H1 (cell line): ENCODE measurements at regions not wholly inside any gene's neighbourhood (a gene's known extent, or its start where the extent isn't known, plus 50 kb on each side); places are given as distances from the start of the nearest gene placed in this dataset.

Source experiments
- CTCF ChIA-PET: fragments of 300-600 bp; sonication (Branson Sonifier 250); formaldehyde crosslinking; loops from one replicate; lab custom pipeline; 2021; ENCODE audit not compliant: partially characterized antibody; lab: Charles Lee
- POLR2A ChIA-PET: fragments of 300-600 bp; sonication (Branson Sonifier 250); formaldehyde crosslinking; loops from one replicate; lab custom pipeline; 2021; ENCODE audit warnings: inconsistent platforms; ENCODE audit not compliant: partially characterized antibody; lab: Charles Lee
- DNase-seq, 2 experiments: peaks; one replicate each; pipeline versions ENCODE4 v3.0.0 to v3.0.0-alpha.2; 2010 to 2022; ENCODE audit warnings: low spot score in 2 of 2, low read depth in 1 of 2, mixed read lengths in 1 of 2
- FAIRE-seq: peaks from 2 replicates; lab custom pipeline; 2011; peaks lifted over from hg19 to GRCh38; lab: Jason Lieb, UNC
- H2AFZ ChIP-seq: 2 replicates; pipeline ENCODE4 v1.8.1; 2012; ENCODE audit warnings: low read length, inconsistent platforms
- H2AK5ac ChIP-seq: 2 replicates; pipeline ENCODE4 v1.6.1; 2013; ENCODE audit warnings: low read depth, low read length
- H2BK120ac ChIP-seq: replicated peaks from 2 replicates; pipeline ENCODE3; 2013; ENCODE audit warnings: low read depth, low read length, inconsistent platforms
- H2BK12ac ChIP-seq: 2 replicates; pipeline ENCODE4 v1.6.1; 2013; ENCODE audit warnings: low read depth, low read length
- H2BK15ac ChIP-seq: 2 replicates; pipeline ENCODE4 v1.6.1; 2013; ENCODE audit warnings: low read length
- H2BK20ac ChIP-seq: 2 replicates; pipeline ENCODE4 v1.6.1; 2013; ENCODE audit warnings: low read length
- H2BK5ac ChIP-seq: 2 replicates; pipeline ENCODE4 v1.6.1; 2013; ENCODE audit warnings: low read depth, low read length
- H3K14ac ChIP-seq: 2 replicates; pipeline ENCODE4 v1.6.1; 2013; ENCODE audit warnings: inconsistent platforms; ENCODE audit not compliant: insufficient read length
- H3K18ac ChIP-seq: 2 replicates; pipeline ENCODE4 v1.6.1; 2013; ENCODE audit warnings: low read length; ENCODE audit errors: extremely low read depth
- H3K23ac ChIP-seq: 2 replicates; pipeline ENCODE4 v1.6.1; 2013; ENCODE audit warnings: inconsistent platforms; ENCODE audit not compliant: insufficient read length
- H3K23me2 ChIP-seq: 2 replicates; pipeline ENCODE4 v1.6.1; 2013; ENCODE audit warnings: low read depth, low read length
- H3K27ac ChIP-seq: 2 replicates; pipeline ENCODE4 v1.6.1; 2011; ENCODE audit warnings: low read depth, low read length, inconsistent platforms
- H3K27me3 ChIP-seq, 4 experiments: replicated peaks in 1 of 4; 1 replicate in 1 of 4; 2 replicates in 3 of 4; pipeline versions ENCODE4 v1.6.1 to v1.8.1; 2011 to 2013; ENCODE audit warnings: low read length in 3 of 4, mild to moderate bottlenecking in 3 of 4, inconsistent platforms in 2 of 4, mixed read lengths in 2 of 4, moderate library complexity in 1 of 4; ENCODE audit not compliant: control insufficient read depth in 3 of 4, insufficient read depth in 3 of 4; ENCODE audit errors: extremely low read depth in 1 of 4
- H3K36me3 ChIP-seq, 4 experiments: 2 replicates each; pipeline versions ENCODE4 v1.6.1 to v1.8.1; 2011 to 2013; ENCODE audit warnings: mild to moderate bottlenecking in 4 of 4, low read length in 3 of 4, moderate library complexity in 2 of 4, control low read depth in 1 of 4, inconsistent platforms in 1 of 4; ENCODE audit not compliant: insufficient read depth in 4 of 4, control insufficient read depth in 2 of 4
- H3K4ac ChIP-seq: replicated peaks from 2 replicates; pipeline ENCODE3; 2013; ENCODE audit warnings: low read length, low read depth, mixed read lengths, inconsistent platforms; ENCODE audit not compliant: insufficient read length
- H3K4me1 ChIP-seq, 4 experiments: replicated peaks in 1 of 4; 1 replicate in 1 of 4; 2 replicates in 3 of 4; pipeline versions ENCODE4 v1.6.1 to v1.8.1; 2011 to 2013; ENCODE audit warnings: low read length in 3 of 4, inconsistent platforms in 2 of 4, mixed read lengths in 1 of 4; ENCODE audit not compliant: insufficient read depth in 4 of 4, control insufficient read depth in 3 of 4
- H3K4me2 ChIP-seq, 2 experiments: 2 replicates each; pipeline versions ENCODE4 v1.6.1 to v1.8.1; 2011 to 2013; ENCODE audit warnings: low read depth in 2 of 2, low read length in 2 of 2, control low read depth in 1 of 2, inconsistent platforms in 1 of 2, mild to moderate bottlenecking in 1 of 2; ENCODE audit not compliant: insufficient read depth in 1 of 2
- H3K4me3 ChIP-seq, 4 experiments: fragments of 200-600, 300-600 bp in 1 of 4; sonication (generic), shearing (Covaris generic), sonication (Bioruptor Twin) in 1 of 4; 2 replicates each; pipeline versions ENCODE4 v1.5.1 to v1.8.1; 2011 to 2016; ENCODE audit warnings: low read length in 4 of 4, low read depth in 3 of 4, control low read depth in 2 of 4, inconsistent platforms in 2 of 4, mild to moderate bottlenecking in 2 of 4, mixed read lengths in 1 of 4, moderate library complexity in 1 of 4; ENCODE audit not compliant: insufficient read depth in 2 of 4; ENCODE audit errors: extremely low read depth in 1 of 4
- H3K56ac ChIP-seq: replicated peaks from 2 replicates; pipeline ENCODE3; 2013; ENCODE audit warnings: low read depth, mild to moderate bottlenecking, mixed read lengths, low read length, inconsistent platforms; ENCODE audit not compliant: insufficient read length
- H3K79me1 ChIP-seq: 2 replicates; pipeline ENCODE4 v1.6.1; 2013; ENCODE audit warnings: low read depth, low read length, control low read depth
- H3K79me2 ChIP-seq, 2 experiments: 2 replicates each; pipeline versions ENCODE4 v1.6.1 to v1.8.1; 2012 to 2013; ENCODE audit warnings: low read length in 2 of 2, mild to moderate bottlenecking in 2 of 2, inconsistent platforms in 1 of 2; ENCODE audit not compliant: insufficient read depth in 2 of 2, control insufficient read depth in 1 of 2
- H3K9ac ChIP-seq, 4 experiments: replicated peaks in 1 of 4; 1 replicate in 1 of 4; 2 replicates in 3 of 4; pipeline versions ENCODE4 v1.6.1 to v1.8.1; 2011 to 2013; ENCODE audit warnings: low read depth in 3 of 4, low read length in 3 of 4, control low read depth in 2 of 4, mild to moderate bottlenecking in 2 of 4, moderate library complexity in 2 of 4, inconsistent platforms in 1 of 4; ENCODE audit errors: extremely low read depth in 1 of 4
- H3K9me3 ChIP-seq, 2 experiments: 2 replicates each; pipeline versions ENCODE4 v1.6.1 to v1.8.1; 2012 to 2013; ENCODE audit warnings: mild to moderate bottlenecking in 2 of 2, moderate library complexity in 2 of 2, control low read depth in 1 of 2, inconsistent platforms in 1 of 2, low read depth in 1 of 2, low read length in 1 of 2, mixed read lengths in 1 of 2; ENCODE audit not compliant: insufficient read depth in 2 of 2
- H4K20me1 ChIP-seq, 2 experiments: replicated peaks in 1 of 2; 2 replicates each; pipeline versions ENCODE3 to v1.8.1; 2011 to 2013; ENCODE audit warnings: inconsistent platforms in 2 of 2, low read length in 2 of 2, mild to moderate bottlenecking in 1 of 2; ENCODE audit not compliant: insufficient read depth in 2 of 2, control insufficient read depth in 1 of 2
- H4K5ac ChIP-seq: 2 replicates; pipeline ENCODE4 v1.6.1; 2013; ENCODE audit warnings: low read length, low read depth, mixed read lengths, inconsistent platforms; ENCODE audit not compliant: insufficient read length
- H4K8ac ChIP-seq: 2 replicates; pipeline ENCODE4 v1.8.0; 2013; ENCODE audit warnings: mild to moderate bottlenecking, moderate library complexity, low read length, inconsistent platforms; ENCODE audit not compliant: insufficient read depth; ENCODE audit errors: extremely low read depth
- H4K91ac ChIP-seq: replicated peaks from 2 replicates; pipeline ENCODE3; 2013; ENCODE audit warnings: low read length, mixed read lengths, inconsistent platforms; ENCODE audit not compliant: insufficient read length
- ASH2L ChIP-seq: fragments of 200-600, 300-600 bp; sonication (generic); IDR thresholded peaks from one replicate; pipeline ENCODE4 v1.7.1; 2017; ENCODE audit warnings: low read length
- FOSL1 ChIP-seq: IDR thresholded peaks from 2 replicates; pipeline ENCODE4 v1.6.1; 2011; ENCODE audit warnings: mild to moderate bottlenecking, low read depth, low read length, moderate library complexity; ENCODE audit not compliant: insufficient read depth
- POLR2AphosphoS5 ChIP-seq: IDR thresholded peaks from 2 replicates; pipeline ENCODE4 v1.6.1; 2011; ENCODE audit warnings: low read depth, low read length
- RBBP5 ChIP-seq: IDR thresholded peaks from 2 replicates; pipeline ENCODE4 v1.7.1; 2012; ENCODE audit warnings: low read depth, mild to moderate bottlenecking, inconsistent platforms, low read length, moderate library complexity, borderline replicate concordance
- SRF ChIP-seq: IDR thresholded peaks from 2 replicates; pipeline ENCODE4 v1.6.1; 2011; ENCODE audit warnings: mild to moderate bottlenecking, low read depth, low read length, moderate library complexity
- SUZ12 ChIP-seq: fragments of 200-600 bp; sonication (generic); IDR thresholded peaks from 2 replicates; pipeline ENCODE4 v1.6.1; 2012; ENCODE audit warnings: mild to moderate bottlenecking, inconsistent platforms, low read length, moderate library complexity, mixed read lengths
- TAF7 ChIP-seq: optimal IDR thresholded peaks from 2 replicates; pipeline ENCODE3; 2011; ENCODE audit warnings: low read depth, mild to moderate bottlenecking, inconsistent platforms, low read length, moderate library complexity, borderline replicate concordance
- WGBS, 2 experiments: shearing (Covaris generic) in 1 of 2; methylation state at CpG; one replicate each; pipeline versions ENCODE4 v1.1.6 to v1.1.7; 2013 to 2015; ENCODE audit warnings: low lambda C conversion rate in 2 of 2, mixed read lengths in 2 of 2, inconsistent platforms in 1 of 2, low coverage in 1 of 2, missing lambda C conversion rate in 1 of 2; ENCODE audit not compliant: insufficient replicate concordance in 2 of 2, insufficient coverage in 1 of 2, insufficient read length in 1 of 2; ENCODE audit errors: extremely low coverage in 1 of 2, missing lambda C conversion rate in 1 of 2; 5-methylcytosine and 5-hydroxymethylcytosine counted together

- H2BK120ac ChIP-seq = no peak overlapping the region
- TF ChIP-seq ASH2L (no peak), SRF (no peak), RBBP5 (no peak), POLR2AphosphoS5 (no peak), FOSL1 (no peak), SUZ12 (no peak), TAF7 (no peak)
- no peak overlapping the region for H3K18ac ChIP-seq
- H3K79me1 ChIP-seq = peaks cover 4% of the 10 kb centered on the region; the same call in 1 of the 2 replicates
- H3K23me2 ChIP-seq = peaks cover 9% of the 10 kb centered on the region; the same call in 1 of the 2 replicates
- peaks cover 3 to 13% of the 10 kb centered on the region in 2 experiments for H4K20me1 ChIP-seq
- H2AFZ ChIP-seq = no peak overlapping the region
- H3K4ac ChIP-seq = no peak overlapping the region
- no peak overlapping the region for H2BK12ac ChIP-seq
- CTCF ChIA-PET = interaction anchor here (0.6 kb wide), 2 partner anchors 9 to 557 kb away, joined by 3 read pairs; no protein-coding TSS in a partner anchor
- H3K4me3 ChIP-seq = no peak overlapping the region
- H3K4me1 ChIP-seq = peaks cover 0 to 4% (median 0%) of the 10 kb centered on the region in 4 experiments; a peak in 1 of 7 replicates
- H3K27me3 ChIP-seq = no peaks in the 10 kb centered on the region
- no peak overlapping the region for H2BK20ac ChIP-seq
- no peak overlapping the region for H2BK5ac ChIP-seq
- no peak overlapping the region for H3K9ac ChIP-seq
- H3K9me3 ChIP-seq = no peaks in the 10 kb centered on the region
- H3K4me2 ChIP-seq = no peak overlapping the region
- H2BK15ac ChIP-seq = no peak overlapping the region
- no peak overlapping the region; the same call in 1 of the 2 replicates for H4K8ac ChIP-seq
- H2AK5ac ChIP-seq = no peak overlapping the region
- no peaks in the 10 kb centered on the region for H3K36me3 ChIP-seq
- H3K23ac ChIP-seq = no peak overlapping the region
- no peak overlapping the region for H3K27ac ChIP-seq
- H4K5ac ChIP-seq = no peak overlapping the region
- DNase-seq (no peak), FAIRE-seq (no peak)
- no peak overlapping the region for H3K56ac ChIP-seq
- H3K79me2 ChIP-seq = no peaks in the 10 kb centered on the region
- H4K91ac ChIP-seq = no peak overlapping the region
- POLR2A ChIA-PET = interaction anchor here (0.7 kb wide), 1 partner anchor 15 kb away, joined by 3 read pairs; no protein-coding TSS in a partner anchor
- WGBS, 2 experiments = 81% methylated on average over 9 of the region's 9 CpGs; no CpG with 5 or more reads in 1 of the 2 experiments
- no peak overlapping the region for H3K14ac ChIP-seq
Observed at GRCh38 chr17:72555052-72555451, 434.2 kb downstream of the SOX9 start.
